ENCODE measurements at regions not wholly inside any gene's neighbourhood (a gene's known extent, or its start where the extent isn't known, plus 50 kb on each side); places are given as distances from the start of the nearest gene placed in this dataset.

DNA sequence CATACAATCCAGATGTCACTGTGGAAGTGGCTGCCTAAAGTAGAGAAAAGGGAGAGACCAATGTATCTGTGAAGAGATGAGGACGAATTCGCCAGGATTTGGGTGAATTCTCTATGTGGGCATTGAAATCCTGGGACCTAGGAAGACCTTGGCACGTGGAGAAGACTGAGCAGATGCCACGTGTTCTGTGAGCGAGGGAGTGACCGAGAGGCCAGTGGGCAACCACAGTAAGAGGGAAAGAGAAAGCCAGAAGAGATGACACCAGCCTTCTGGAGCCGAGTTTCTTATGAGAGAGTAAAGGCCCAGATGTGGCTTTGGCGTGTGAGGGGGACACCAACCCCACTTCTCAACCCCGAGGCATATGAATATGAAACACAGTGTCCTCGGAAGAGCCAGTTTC is 228.1 kb downstream of the BUD13 start:
- TF ChIP-seq, protein P1, sequence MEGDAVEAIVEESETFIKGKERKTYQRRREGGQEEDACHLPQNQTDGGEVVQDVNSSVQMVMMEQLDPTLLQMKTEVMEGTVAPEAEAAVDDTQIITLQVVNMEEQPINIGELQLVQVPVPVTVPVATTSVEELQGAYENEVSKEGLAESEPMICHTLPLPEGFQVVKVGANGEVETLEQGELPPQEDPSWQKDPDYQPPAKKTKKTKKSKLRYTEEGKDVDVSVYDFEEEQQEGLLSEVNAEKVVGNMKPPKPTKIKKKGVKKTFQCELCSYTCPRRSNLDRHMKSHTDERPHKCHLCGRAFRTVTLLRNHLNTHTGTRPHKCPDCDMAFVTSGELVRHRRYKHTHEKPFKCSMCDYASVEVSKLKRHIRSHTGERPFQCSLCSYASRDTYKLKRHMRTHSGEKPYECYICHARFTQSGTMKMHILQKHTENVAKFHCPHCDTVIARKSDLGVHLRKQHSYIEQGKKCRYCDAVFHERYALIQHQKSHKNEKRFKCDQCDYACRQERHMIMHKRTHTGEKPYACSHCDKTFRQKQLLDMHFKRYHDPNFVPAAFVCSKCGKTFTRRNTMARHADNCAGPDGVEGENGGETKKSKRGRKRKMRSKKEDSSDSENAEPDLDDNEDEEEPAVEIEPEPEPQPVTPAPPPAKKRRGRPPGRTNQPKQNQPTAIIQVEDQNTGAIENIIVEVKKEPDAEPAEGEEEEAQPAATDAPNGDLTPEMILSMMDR (IDR thresholded peaks at IDR 0.05): no peak
- no peak overlapping the region for H3K27ac Mint-ChIP-seq (ENCODE audit: unreplicated experiment)
- H3K27me3 Mint-ChIP-seq (ENCODE audit: unreplicated experiment): no peaks in the 10 kb centered on the region
- H3K36me3 Mint-ChIP-seq (ENCODE audit: unreplicated experiment): no peaks in the 10 kb centered on the region
- H3K4me1 Mint-ChIP-seq (ENCODE audit: unreplicated experiment): no peaks in the 10 kb centered on the region
- DNase-seq (ENCODE audit: extremely low spot score, unreplicated experiment): no peak
- no peaks in the 10 kb centered on the region for H3K9me3 Mint-ChIP-seq (ENCODE audit: unreplicated experiment)
- H3K4me3 Mint-ChIP-seq (ENCODE audit: unreplicated experiment): no peak overlapping the region

DNA sequence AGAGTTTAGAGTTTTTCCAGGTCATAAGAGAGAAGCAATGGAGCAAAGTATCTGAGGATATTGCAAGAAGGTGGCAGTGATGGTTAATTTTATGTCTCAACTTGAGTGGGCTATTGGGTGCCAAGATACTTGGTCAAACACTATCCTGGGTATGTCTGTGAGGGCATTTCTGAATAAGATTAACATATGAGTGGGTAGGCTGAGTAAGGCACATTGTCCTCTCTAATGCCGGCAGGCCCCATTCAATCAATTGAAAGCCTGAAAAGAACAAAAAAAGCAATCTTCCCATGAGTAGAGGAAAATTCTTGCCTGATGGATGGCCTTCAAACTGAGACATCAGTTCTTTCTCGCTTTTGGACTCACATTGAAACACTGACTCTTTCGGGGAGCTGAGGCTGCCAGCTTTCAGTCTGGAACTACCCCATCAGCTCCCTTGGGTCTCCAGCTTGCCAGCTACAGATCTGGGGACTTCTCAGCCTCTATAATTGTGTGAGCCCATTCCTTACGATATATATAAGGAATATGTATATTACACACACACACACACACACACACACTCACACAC is 228.8 kb downstream of the BUD13 start:
- H3K27ac Mint-ChIP-seq (ENCODE audit: unreplicated experiment): no peak overlapping the region
- no peaks in the 10 kb centered on the region for H3K27me3 Mint-ChIP-seq (ENCODE audit: unreplicated experiment)
- no peaks in the 10 kb centered on the region for H3K9me3 Mint-ChIP-seq (ENCODE audit: unreplicated experiment)

DNA sequence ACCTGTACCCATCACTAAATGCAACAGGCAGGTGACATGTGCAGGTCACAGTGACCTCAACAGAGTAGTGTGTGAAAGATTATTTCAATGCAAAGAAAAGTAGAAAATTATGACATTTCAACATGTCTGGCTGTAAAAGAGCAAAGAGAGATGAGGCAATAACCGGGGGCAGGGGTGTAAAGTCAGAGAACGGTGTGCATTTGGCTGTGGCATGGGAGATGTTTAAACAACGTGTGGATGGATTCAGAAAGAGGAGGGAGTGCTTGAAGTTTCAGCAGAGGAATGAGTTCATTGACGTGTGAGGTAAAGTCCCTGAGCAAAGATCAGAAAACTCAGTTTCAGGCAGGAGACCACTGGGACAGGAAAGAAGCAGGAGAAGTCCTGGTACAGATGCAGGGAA is 229.7 kb downstream of the BUD13 start:
- H3K4me1 Mint-ChIP-seq (ENCODE audit: unreplicated experiment): no peaks in the 10 kb centered on the region
- H3K9me3 Mint-ChIP-seq (ENCODE audit: unreplicated experiment): no peaks in the 10 kb centered on the region
- TF ChIP-seq, protein P1 (IDR thresholded peaks at IDR 0.05): no peak
- H3K4me3 Mint-ChIP-seq (ENCODE audit: unreplicated experiment): no peak overlapping the region
- H3K36me3 Mint-ChIP-seq (ENCODE audit: unreplicated experiment): no peaks in the 10 kb centered on the region
- H3K27ac Mint-ChIP-seq (ENCODE audit: unreplicated experiment): no peak overlapping the region
- no peak for DNase-seq (ENCODE audit: extremely low spot score, unreplicated experiment)
- no peaks in the 10 kb centered on the region for H3K27me3 Mint-ChIP-seq (ENCODE audit: unreplicated experiment)

More for the DNA sequence above, 228.8 kb downstream of the BUD13 start:
- TF ChIP-seq, protein P1 (IDR thresholded peaks at IDR 0.05): no peak
- Mint-ChIP-seq H3K36me3 (ENCODE audit: unreplicated experiment) (no peaks in the 10 kb centered on the region), H3K4me1 (ENCODE audit: unreplicated experiment) (no peaks in the 10 kb centered on the region), H3K4me3 (ENCODE audit: unreplicated experiment) (no peak overlapping the region)
- no peak for DNase-seq (ENCODE audit: extremely low spot score, unreplicated experiment)

DNA sequence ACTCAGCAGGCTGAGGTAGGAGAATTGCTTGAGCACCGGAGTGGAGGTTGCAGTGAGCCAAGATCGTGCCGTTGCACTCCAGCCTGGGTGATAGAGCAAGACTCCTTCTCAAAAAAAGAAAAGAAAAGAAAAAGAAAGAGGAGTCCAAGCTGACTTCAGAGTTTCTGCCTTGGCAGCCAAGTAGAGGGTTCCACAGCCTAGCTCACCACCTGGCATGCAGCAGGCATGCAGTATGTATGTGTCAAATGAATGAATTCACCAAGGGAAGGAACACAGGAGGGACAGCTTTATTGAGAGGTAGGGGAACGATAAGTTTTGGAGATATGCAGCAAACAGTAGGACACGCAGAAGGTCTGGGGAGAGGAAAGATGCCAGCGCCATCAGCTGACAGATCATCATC is 230.4 kb downstream of the BUD13 start:
- Mint-ChIP-seq H3K27me3 (ENCODE audit: unreplicated experiment) (no peaks in the 10 kb centered on the region), H3K4me1 (ENCODE audit: unreplicated experiment) (no peaks in the 10 kb centered on the region), H3K36me3 (ENCODE audit: unreplicated experiment) (no peaks in the 10 kb centered on the region), H3K27ac (ENCODE audit: unreplicated experiment) (no peak overlapping the region), H3K4me3 (ENCODE audit: unreplicated experiment) (no peak overlapping the region), H3K9me3 (ENCODE audit: unreplicated experiment) (no peaks in the 10 kb centered on the region)
- no peak for DNase-seq (ENCODE audit: extremely low spot score, unreplicated experiment)
- TF ChIP-seq, protein P1 (IDR thresholded peaks at IDR 0.05): no peak

DNA sequence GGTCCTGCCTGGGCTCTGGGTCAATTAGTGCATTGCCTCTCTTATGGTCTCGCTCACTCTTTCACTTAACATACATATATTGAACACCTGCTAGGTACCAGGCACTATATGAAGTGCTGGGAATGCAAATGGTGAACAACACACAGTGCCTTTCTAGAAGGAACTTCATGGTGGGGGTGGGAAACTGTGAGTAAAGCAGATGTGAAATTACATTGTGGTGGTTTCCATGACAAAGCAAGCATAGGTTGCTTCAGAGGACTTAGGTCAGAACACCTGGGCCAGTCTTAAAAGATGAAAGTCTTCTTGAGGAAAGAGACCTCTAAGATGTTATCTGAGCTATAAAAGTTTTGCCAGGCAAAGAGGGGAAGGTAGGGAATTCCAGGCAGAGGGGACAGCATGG is 231.3 kb downstream of the BUD13 start:
- no peak overlapping the region for H3K27ac Mint-ChIP-seq (ENCODE audit: unreplicated experiment)
- H3K27me3 Mint-ChIP-seq (ENCODE audit: unreplicated experiment): no peaks in the 10 kb centered on the region
- H3K4me3 Mint-ChIP-seq (ENCODE audit: unreplicated experiment): no peak overlapping the region
- H3K4me1 Mint-ChIP-seq (ENCODE audit: unreplicated experiment): no peaks in the 10 kb centered on the region
- no peak for DNase-seq (ENCODE audit: extremely low spot score, unreplicated experiment)
- TF ChIP-seq, protein P1 (IDR thresholded peaks at IDR 0.05): no peak
- no peaks in the 10 kb centered on the region for H3K36me3 Mint-ChIP-seq (ENCODE audit: unreplicated experiment)
- H3K9me3 Mint-ChIP-seq (ENCODE audit: unreplicated experiment): no peaks in the 10 kb centered on the region
